ENCODE measurements at regions not wholly inside any gene's neighbourhood (a gene's known extent, or its start where the extent isn't known, plus 50 kb on each side); places are given as distances from the start of the nearest gene placed in this dataset.

DNA sequence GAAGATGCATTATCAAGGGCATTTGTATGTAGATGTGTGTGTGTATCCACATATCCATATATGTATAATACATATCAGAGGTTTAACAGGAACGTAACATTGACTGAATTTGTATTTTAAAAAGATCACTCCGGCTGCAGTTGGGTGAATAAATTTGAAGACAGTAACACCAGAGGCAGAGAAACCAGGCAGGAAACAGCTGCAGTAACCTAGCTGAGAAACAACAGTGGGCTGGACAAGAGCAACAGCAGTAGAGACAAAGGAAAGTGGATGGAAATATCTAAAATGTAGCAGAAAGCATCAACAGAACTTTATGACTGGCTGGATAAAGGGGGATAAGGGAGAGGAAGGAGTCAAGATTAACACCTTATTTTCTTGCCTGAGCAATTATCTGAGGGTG, 68.3 kb upstream of the SETMAR start:
- intact Hi-C loops (cut with micrococcal nuclease): no loop called here
- BruUV-seq (replicated peaks): no TSS peak
- TF ChIP-seq POLR2AphosphoS5 (IDR thresholded peaks at IDR 0.05; ENCODE audit: insufficient read depth, low read depth, low read length) (no peak), FOS (IDR thresholded peaks at IDR 0.05; ENCODE audit: borderline replicate concordance, insufficient read depth, low read length) (no peak), MYC (IDR thresholded peaks at IDR 0.05; ENCODE audit: low read depth, low read length) (no peak), JUN (IDR thresholded peaks at IDR 0.05; ENCODE audit: borderline replicate concordance, insufficient read depth, insufficient read length, low read depth) (no peak), EZH2 (IDR thresholded peaks at IDR 0.05; ENCODE audit: borderline replicate concordance, low read depth, low read length, severe bottlenecking) (no peak), POLR2A (IDR thresholded peaks at IDR 0.05; ENCODE audit: low read depth, low read length) (no peak)
- TF ChIP-seq, protein P1, sequence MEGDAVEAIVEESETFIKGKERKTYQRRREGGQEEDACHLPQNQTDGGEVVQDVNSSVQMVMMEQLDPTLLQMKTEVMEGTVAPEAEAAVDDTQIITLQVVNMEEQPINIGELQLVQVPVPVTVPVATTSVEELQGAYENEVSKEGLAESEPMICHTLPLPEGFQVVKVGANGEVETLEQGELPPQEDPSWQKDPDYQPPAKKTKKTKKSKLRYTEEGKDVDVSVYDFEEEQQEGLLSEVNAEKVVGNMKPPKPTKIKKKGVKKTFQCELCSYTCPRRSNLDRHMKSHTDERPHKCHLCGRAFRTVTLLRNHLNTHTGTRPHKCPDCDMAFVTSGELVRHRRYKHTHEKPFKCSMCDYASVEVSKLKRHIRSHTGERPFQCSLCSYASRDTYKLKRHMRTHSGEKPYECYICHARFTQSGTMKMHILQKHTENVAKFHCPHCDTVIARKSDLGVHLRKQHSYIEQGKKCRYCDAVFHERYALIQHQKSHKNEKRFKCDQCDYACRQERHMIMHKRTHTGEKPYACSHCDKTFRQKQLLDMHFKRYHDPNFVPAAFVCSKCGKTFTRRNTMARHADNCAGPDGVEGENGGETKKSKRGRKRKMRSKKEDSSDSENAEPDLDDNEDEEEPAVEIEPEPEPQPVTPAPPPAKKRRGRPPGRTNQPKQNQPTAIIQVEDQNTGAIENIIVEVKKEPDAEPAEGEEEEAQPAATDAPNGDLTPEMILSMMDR (IDR thresholded peaks at IDR 0.05; ENCODE audit: extremely low read depth in 1 of 2, insufficient read depth in 1 of 2, low read depth in 1 of 2, low read length in 2 of 2): no peak
- TF ChIP-seq, protein P2, sequence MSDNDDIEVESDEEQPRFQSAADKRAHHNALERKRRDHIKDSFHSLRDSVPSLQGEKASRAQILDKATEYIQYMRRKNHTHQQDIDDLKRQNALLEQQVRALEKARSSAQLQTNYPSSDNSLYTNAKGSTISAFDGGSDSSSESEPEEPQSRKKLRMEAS (IDR thresholded peaks at IDR 0.05; ENCODE audit: insufficient read depth, insufficient read length): no peak

More for the DNA sequence above, 68.3 kb upstream of the SETMAR start:
- FAIRE-seq: no peak
- no peak overlapping the region for H2AFZ ChIP-seq (ENCODE audit: low read depth, low read length)
- H3K4me3 ChIP-seq (replicated peaks in 1 of 3; ENCODE audit: insufficient read depth in 1 of 3, low read depth in 1 of 3, low read length in 3 of 3): no peak overlapping the region
- H3K9ac ChIP-seq (replicated peaks; ENCODE audit: extremely low read depth, insufficient read depth, low read length): no peak overlapping the region
- no peaks in the 10 kb centered on the region for H3K4me1 ChIP-seq (ENCODE audit: control insufficient read depth, extremely low read depth, insufficient read depth, low read length)
- no peaks in the 10 kb centered on the region for H3K79me2 ChIP-seq (ENCODE audit: control insufficient read depth, insufficient read depth, low read length)
- dilution Hi-C loops (cut with MboI; ENCODE audit: extremely low pct_ligation_motif_present, low sequenced_read_pairs): no loop called here
- no peaks in the 10 kb centered on the region for H3K27me3 ChIP-seq (ENCODE audit: control insufficient read depth in 2 of 2, insufficient read depth in 2 of 2, low read length in 2 of 2)
- no peaks in the 10 kb centered on the region for H3K36me3 ChIP-seq (ENCODE audit: control insufficient read depth in 2 of 2, extremely low read depth in 1 of 2, insufficient read depth in 2 of 2, low read length in 2 of 2)
- ChIA-PET CTCF (no interaction called here), POLR2A (no interaction called here)
- H3K9me1 ChIP-seq (replicated peaks; ENCODE audit: control insufficient read depth, extremely low read depth, insufficient read depth, low read length): no peaks in the 10 kb centered on the region
- no peaks in the 10 kb centered on the region for H3K9me3 ChIP-seq (replicated peaks; ENCODE audit: control insufficient read depth, insufficient read depth, low read length)
- no peaks in the 10 kb centered on the region for H4K20me1 ChIP-seq (replicated peaks; ENCODE audit: control insufficient read depth, extremely low read depth, insufficient read depth, low read length)
- no peak overlapping the region for H3K27ac ChIP-seq (ENCODE audit: insufficient read depth, low read depth, low read length)
- no peak overlapping the region for H3K4me2 ChIP-seq (ENCODE audit: insufficient read depth, low read length)
- no peak for DNase-seq (ENCODE audit: low read depth, low spot score)
